Endothelial cell of umbilical vein (primary cell): ENCODE measurements at regions not wholly inside any gene's neighbourhood (a gene's known extent, or its start where the extent isn't known, plus 50 kb on each side); places are given as distances from the start of the nearest gene placed in this dataset.

ENCODE experiments used
- BruUV-seq: library from RNA; stranded (reverse); fragments of 400-500 nt; replicated peaks from 2 replicates; lab custom pipeline; 2021; lab: Mats Ljungman, UMichigan
- CTCF ChIA-PET: fragments of 300-600, 350-600 bp; sonication (Branson Sonifier 250); formaldehyde crosslinking; loops from one replicate; lab custom pipeline; 2021; ENCODE audit warnings: antibody characterized with exemption, inconsistent platforms; lab: Charles Lee
- POLR2A ChIA-PET: fragments of 300-600, 350-600 bp; sonication (Branson Sonifier 250); formaldehyde crosslinking; loops from one replicate; lab custom pipeline; 2021; ENCODE audit warnings: antibody characterized with exemption, inconsistent platforms; lab: Charles Lee
- DNase-seq: peaks from one replicate; pipeline ENCODE4 v3.0.0-alpha.2; 2011; ENCODE audit warnings: low read depth, low spot score
- FAIRE-seq: peaks from 2 replicates; lab custom pipeline; 2011; peaks lifted over from hg19 to GRCh38; lab: Jason Lieb, UNC
- H2AFZ ChIP-seq: 2 replicates; pipeline ENCODE4 v1.6.0; 2012; ENCODE audit warnings: low read depth, low read length, control low read depth, inconsistent platforms
- H3K27ac ChIP-seq: 2 replicates; pipeline ENCODE4 v1.5.1; 2011; ENCODE audit warnings: low read depth, mild to moderate bottlenecking, control low read depth, low read length, moderate library complexity; ENCODE audit not compliant: insufficient read depth
- H3K27me3 ChIP-seq, 2 experiments: 2 replicates each; pipeline versions ENCODE4 v1.6.0 to v1.6.1; 2011; ENCODE audit warnings: low read length in 2 of 2, mixed read lengths in 1 of 2; ENCODE audit not compliant: control insufficient read depth in 2 of 2, insufficient read depth in 2 of 2
- H3K36me3 ChIP-seq, 2 experiments: 2 replicates in 1 of 2; 3 replicates in 1 of 2; pipeline ENCODE4 v1.5.1; 2011; ENCODE audit warnings: low read length in 2 of 2, mild to moderate bottlenecking in 1 of 2, moderate library complexity in 1 of 2; ENCODE audit not compliant: control insufficient read depth in 2 of 2, insufficient read depth in 2 of 2; ENCODE audit errors: extremely low read depth in 1 of 2
- H3K4me1 ChIP-seq: 3 replicates; pipeline ENCODE4 v1.5.1; 2011; ENCODE audit warnings: mild to moderate bottlenecking, low read length; ENCODE audit not compliant: control insufficient read depth, insufficient read depth; ENCODE audit errors: extremely low read depth
- H3K4me2 ChIP-seq: 2 replicates; pipeline ENCODE4 v1.6.1; 2011; ENCODE audit warnings: low read length, control low read depth, mixed read lengths; ENCODE audit not compliant: insufficient read depth
- H3K4me3 ChIP-seq, 3 experiments: fragments of 200-600 bp in 1 of 3; sonication (generic), shearing (Covaris generic) in 1 of 3; replicated peaks in 1 of 3; 2 replicates each; pipeline ENCODE4 v1.5.1; 2011 to 2016; ENCODE audit warnings: control low read depth in 3 of 3, low read length in 3 of 3, mild to moderate bottlenecking in 2 of 3, inconsistent platforms in 1 of 3, low read depth in 1 of 3, moderate library complexity in 1 of 3; ENCODE audit not compliant: insufficient read depth in 1 of 3
- H3K79me2 ChIP-seq: 2 replicates; pipeline ENCODE4 v1.6.0; 2012; ENCODE audit warnings: low read length, inconsistent platforms; ENCODE audit not compliant: control insufficient read depth, insufficient read depth
- H3K9ac ChIP-seq: replicated peaks from 2 replicates; pipeline ENCODE3; 2011; ENCODE audit warnings: low read length, control low read depth; ENCODE audit not compliant: insufficient read depth; ENCODE audit errors: extremely low read depth
- H3K9me1 ChIP-seq: replicated peaks from 3 replicates; pipeline ENCODE4 v1.6.0; 2011; ENCODE audit warnings: mild to moderate bottlenecking, low read length; ENCODE audit not compliant: control insufficient read depth, insufficient read depth; ENCODE audit errors: extremely low read depth
- H3K9me3 ChIP-seq: replicated peaks from 2 replicates; pipeline ENCODE4 v1.5.1; 2012; ENCODE audit warnings: low read length, inconsistent platforms; ENCODE audit not compliant: control insufficient read depth, insufficient read depth
- H4K20me1 ChIP-seq: replicated peaks from 2 replicates; pipeline ENCODE3; 2011; ENCODE audit warnings: mild to moderate bottlenecking, low read length; ENCODE audit not compliant: control insufficient read depth, insufficient read depth; ENCODE audit errors: extremely low read depth
- EZH2 ChIP-seq: IDR thresholded peaks from 2 replicates; pipeline ENCODE4 v1.6.1; 2012; ENCODE audit warnings: borderline replicate concordance, low read depth, mild to moderate bottlenecking, moderate library complexity, low read length, inconsistent platforms; ENCODE audit not compliant: severe bottlenecking
- FOS ChIP-seq: IDR thresholded peaks from 2 replicates; pipeline ENCODE4 v1.6.1; 2011; ENCODE audit warnings: mild to moderate bottlenecking, low read length, moderate library complexity, borderline replicate concordance; ENCODE audit not compliant: insufficient read depth
- GATA2 ChIP-seq: IDR thresholded peaks from 2 replicates; pipeline ENCODE4 v1.7.0; 2011; ENCODE audit warnings: low read depth, mild to moderate bottlenecking, moderate library complexity, mixed read lengths, low read length; ENCODE audit not compliant: insufficient read length, insufficient read depth
- JUN ChIP-seq: IDR thresholded peaks from 2 replicates; pipeline ENCODE4 v1.6.1; 2011; ENCODE audit warnings: borderline replicate concordance, low read depth; ENCODE audit not compliant: insufficient read length, insufficient read depth
- MYC ChIP-seq: IDR thresholded peaks from one replicate; pipeline ENCODE4 v1.6.1; 2011; ENCODE audit warnings: mild to moderate bottlenecking, low read depth, low read length
- POLR2A ChIP-seq: IDR thresholded peaks from 2 replicates; pipeline ENCODE4 v1.6.1; 2012; ENCODE audit warnings: low read depth, mild to moderate bottlenecking, control low read depth, low read length
- POLR2AphosphoS5 ChIP-seq: IDR thresholded peaks from 2 replicates; pipeline ENCODE4 v1.6.1; 2012; ENCODE audit warnings: low read depth, mild to moderate bottlenecking, control low read depth, low read length, moderate library complexity; ENCODE audit not compliant: insufficient read depth
- dilution Hi-C: fragments of 300-500 bp; cut with MboI; formaldehyde crosslinking; loops from one replicate; pipeline ENCODE4 v1.15.0; 2019; ENCODE audit warnings: low sequenced_read_pairs; ENCODE audit not compliant: extremely low pct_ligation_motif_present
- intact Hi-C: fragments of 100-400 bp; cut with micrococcal nuclease; formaldehyde crosslinking; loops from one replicate; pipeline ENCODE4 v1.10.0; 2022
- TF ChIP-seq, protein P1 (sequence below): IDR thresholded peaks from 2 replicates; pipeline ENCODE4 v1.6.1; 2011; ENCODE audit not compliant: insufficient read depth, insufficient read length
- TF ChIP-seq, protein P2 (sequence below), 2 donors: IDR thresholded peaks; 1 replicate in 1 of 2; 2 replicates in 1 of 2; pipeline ENCODE4 v1.5.1; 2011; ENCODE audit warnings: low read length in 2 of 2, mild to moderate bottlenecking in 2 of 2, moderate library complexity in 2 of 2, control low read depth in 1 of 2, inconsistent platforms in 1 of 2, low read depth in 1 of 2; ENCODE audit not compliant: insufficient read depth in 1 of 2; ENCODE audit errors: extremely low read depth in 1 of 2

DNA sequence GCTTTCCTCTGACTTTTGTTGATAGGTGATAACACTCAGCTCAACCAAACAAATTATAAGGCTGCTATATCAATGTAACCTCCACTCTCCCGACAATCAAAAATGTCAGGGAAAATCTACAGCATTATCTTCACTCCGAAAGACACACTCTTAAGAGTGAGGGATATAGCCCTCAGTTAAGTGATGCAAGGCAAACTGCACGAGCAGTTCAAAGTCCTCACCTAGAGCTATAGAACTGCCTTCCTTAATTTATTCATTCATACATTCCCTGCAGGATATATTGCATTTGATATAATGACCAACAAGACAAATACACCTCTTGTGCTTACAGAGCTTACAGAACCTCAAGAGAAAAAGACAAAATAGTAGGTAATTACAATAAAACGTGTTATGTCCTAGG lies 378.1 kb downstream of the ELAVL2 start:
- POLR2A ChIA-PET, result no interaction called here
- BruUV-seq, result no TSS peak
- dilution Hi-C loops, result no loop called here

More for the DNA sequence above, 378.1 kb downstream of the ELAVL2 start:
- no peaks in the 10 kb centered on the region for H3K27me3 ChIP-seq
- intact Hi-C loops, result no loop called here
- H3K4me3 ChIP-seq, result no peak overlapping the region
- no peak overlapping the region for H3K27ac ChIP-seq
- no peaks in the 10 kb centered on the region for H3K9me3 ChIP-seq
- TF ChIP-seq, protein P1, sequence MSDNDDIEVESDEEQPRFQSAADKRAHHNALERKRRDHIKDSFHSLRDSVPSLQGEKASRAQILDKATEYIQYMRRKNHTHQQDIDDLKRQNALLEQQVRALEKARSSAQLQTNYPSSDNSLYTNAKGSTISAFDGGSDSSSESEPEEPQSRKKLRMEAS, result no peak
- TF ChIP-seq, protein P2, sequence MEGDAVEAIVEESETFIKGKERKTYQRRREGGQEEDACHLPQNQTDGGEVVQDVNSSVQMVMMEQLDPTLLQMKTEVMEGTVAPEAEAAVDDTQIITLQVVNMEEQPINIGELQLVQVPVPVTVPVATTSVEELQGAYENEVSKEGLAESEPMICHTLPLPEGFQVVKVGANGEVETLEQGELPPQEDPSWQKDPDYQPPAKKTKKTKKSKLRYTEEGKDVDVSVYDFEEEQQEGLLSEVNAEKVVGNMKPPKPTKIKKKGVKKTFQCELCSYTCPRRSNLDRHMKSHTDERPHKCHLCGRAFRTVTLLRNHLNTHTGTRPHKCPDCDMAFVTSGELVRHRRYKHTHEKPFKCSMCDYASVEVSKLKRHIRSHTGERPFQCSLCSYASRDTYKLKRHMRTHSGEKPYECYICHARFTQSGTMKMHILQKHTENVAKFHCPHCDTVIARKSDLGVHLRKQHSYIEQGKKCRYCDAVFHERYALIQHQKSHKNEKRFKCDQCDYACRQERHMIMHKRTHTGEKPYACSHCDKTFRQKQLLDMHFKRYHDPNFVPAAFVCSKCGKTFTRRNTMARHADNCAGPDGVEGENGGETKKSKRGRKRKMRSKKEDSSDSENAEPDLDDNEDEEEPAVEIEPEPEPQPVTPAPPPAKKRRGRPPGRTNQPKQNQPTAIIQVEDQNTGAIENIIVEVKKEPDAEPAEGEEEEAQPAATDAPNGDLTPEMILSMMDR (IDR thresholded peaks at IDR 0.05; ENCODE audit: extremely low read depth in 1 of 2, insufficient read depth in 1 of 2, low read depth in 1 of 2, low read length in 2 of 2), result no peak
- no peak for TF ChIP-seq POLR2A
- TF ChIP-seq EZH2, result no peak
- no peak for TF ChIP-seq POLR2AphosphoS5
- TF ChIP-seq JUN, result no peak
- TF ChIP-seq FOS, result no peak
- no peak for TF ChIP-seq GATA2
- no peak for TF ChIP-seq MYC
- H3K4me2 ChIP-seq, result no peak overlapping the region
- H3K9ac ChIP-seq, result no peak overlapping the region
- no peak overlapping the region for H2AFZ ChIP-seq
- H3K4me1 ChIP-seq, result no peaks in the 10 kb centered on the region
- H3K9me1 ChIP-seq, result no peaks in the 10 kb centered on the region
- no peaks in the 10 kb centered on the region for H3K36me3 ChIP-seq
- CTCF ChIA-PET, result no interaction called here
- DNase-seq, result no peak
- no peaks in the 10 kb centered on the region for H3K79me2 ChIP-seq
- no peaks in the 10 kb centered on the region for H4K20me1 ChIP-seq
- FAIRE-seq, result no peak
